ENCODE measurements at regions not wholly inside any gene's neighbourhood (a gene's known extent, or its start where the extent isn't known, plus 50 kb on each side); places are given as distances from the start of the nearest gene placed in this dataset.

- no peaks in the 10 kb centered on the region for H3K27me3 ChIP-seq
- TF ChIP-seq CTCF (IDR thresholded peaks at IDR 0.05), result no peak
- no peaks in the 10 kb centered on the region for H3K9me3 ChIP-seq
- no peaks in the 10 kb centered on the region for H3K4me1 ChIP-seq
- DNase-seq, result no peak
- no peak overlapping the region for H3K4me3 ChIP-seq
- no peak overlapping the region for H3K27ac ChIP-seq
- no peaks in the 10 kb centered on the region for H3K36me3 ChIP-seq
Observed at GRCh38 chr7:125450749-125451148, 521.1 kb upstream of the POT1 start.

GRCh38 chr7:125445836-125446235, 516.2 kb upstream of the POT1 start:
- H3K36me3 ChIP-seq, result no peaks in the 10 kb centered on the region
- no peaks in the 10 kb centered on the region for H3K9me3 ChIP-seq
- no peak overlapping the region for H3K4me3 ChIP-seq
- DNase-seq, result no peak
- H3K27me3 ChIP-seq, result no peaks in the 10 kb centered on the region
- no peak overlapping the region for H3K27ac ChIP-seq
- H3K4me1 ChIP-seq, result no peaks in the 10 kb centered on the region
- no peak for TF ChIP-seq CTCF (IDR thresholded peaks at IDR 0.05)
- no peak for TF ChIP-seq POLR2A (IDR thresholded peaks at IDR 0.05)

- no peaks in the 10 kb centered on the region for H3K9me3 ChIP-seq
- no peaks in the 10 kb centered on the region for H3K36me3 ChIP-seq
- TF ChIP-seq POLR2A (IDR thresholded peaks at IDR 0.05) (no peak), CTCF (IDR thresholded peaks at IDR 0.05) (no peak)
- no peaks in the 10 kb centered on the region for H3K4me1 ChIP-seq
- DNase-seq, result no peak
- H3K27me3 ChIP-seq, result no peaks in the 10 kb centered on the region
- no peak overlapping the region for H3K4me3 ChIP-seq
- no peak overlapping the region for H3K27ac ChIP-seq
Observed at GRCh38 chr7:125444864-125445263, 515.2 kb upstream of the POT1 start.

GRCh38 chr7:125436220-125436619, 506.6 kb upstream of the POT1 start:
- Histone ChIP-seq H3K36me3 (no peaks in the 10 kb centered on the region), H3K4me1 (no peaks in the 10 kb centered on the region), H3K27ac (no peak overlapping the region), H3K9me3 (no peaks in the 10 kb centered on the region), H3K27me3 (no peaks in the 10 kb centered on the region), H3K4me3 (no peak overlapping the region)
- TF ChIP-seq POLR2A (IDR thresholded peaks at IDR 0.05) (no peak), CTCF (IDR thresholded peaks at IDR 0.05) (no peak)
- DNase-seq, result no peak

- no peak overlapping the region for H3K4me3 ChIP-seq
- no peak overlapping the region for H3K27ac ChIP-seq
- H3K4me1 ChIP-seq, result no peaks in the 10 kb centered on the region
- no peak for TF ChIP-seq CTCF (IDR thresholded peaks at IDR 0.05)
- no peak for DNase-seq
- no peaks in the 10 kb centered on the region for H3K36me3 ChIP-seq
- H3K27me3 ChIP-seq, result no peaks in the 10 kb centered on the region
- H3K9me3 ChIP-seq, result no peaks in the 10 kb centered on the region
Observed at GRCh38 chr7:125431349-125431748, 501.7 kb upstream of the POT1 start.

- no peaks in the 10 kb centered on the region for H3K36me3 ChIP-seq
- H3K4me1 ChIP-seq, result no peaks in the 10 kb centered on the region
- no peak for DNase-seq
- H3K9me3 ChIP-seq, result no peaks in the 10 kb centered on the region
- H3K27ac ChIP-seq, result no peak overlapping the region
- no peak overlapping the region for H3K4me3 ChIP-seq
- TF ChIP-seq POLR2A (IDR thresholded peaks at IDR 0.05) (no peak), CTCF (IDR thresholded peaks at IDR 0.05) (no peak)
- H3K27me3 ChIP-seq, result no peaks in the 10 kb centered on the region
Observed at GRCh38 chr7:125430013-125430412, 500.4 kb upstream of the POT1 start.
